HG02943 (cell line): ENCODE measurements at regions not wholly inside any gene's neighbourhood (a gene's known extent, or its start where the extent isn't known, plus 50 kb on each side); places are given as distances from the start of the nearest gene placed in this dataset.

Source experiments
- ATAC-seq: cut with Tn5 transposase; IDR thresholded peaks from one replicate; pipeline ENCODE4 v1.9.1; 2021; ENCODE audit warnings: mild to moderate bottlenecking, low read depth, moderate library complexity; ENCODE audit not compliant: unreplicated experiment

- no peak for ATAC-seq
Measured at GRCh38 chr21:27422435-27422834, 455.5 kb upstream of the ADAMTS5 start.

DNA sequence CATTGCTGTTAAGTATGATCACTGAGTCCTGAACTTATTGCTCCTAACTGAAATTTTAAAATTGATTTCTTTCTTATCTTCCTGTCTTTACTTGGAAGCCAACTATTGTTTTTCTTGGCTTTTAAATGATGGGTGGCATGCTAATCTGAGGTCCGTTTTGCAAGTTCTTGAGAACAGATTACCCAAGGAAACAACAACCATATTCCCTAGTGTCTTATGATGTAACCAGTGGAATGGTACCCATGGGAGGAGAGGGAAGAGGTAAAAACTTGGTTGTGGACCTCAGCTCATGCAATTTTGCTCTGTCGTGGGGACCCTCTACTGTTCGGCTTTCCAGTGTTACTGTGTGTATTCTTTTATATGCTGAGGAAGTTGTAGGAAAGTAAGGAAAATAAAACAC is 454.8 kb upstream of the ADAMTS5 start:
- ATAC-seq: no peak

DNA sequence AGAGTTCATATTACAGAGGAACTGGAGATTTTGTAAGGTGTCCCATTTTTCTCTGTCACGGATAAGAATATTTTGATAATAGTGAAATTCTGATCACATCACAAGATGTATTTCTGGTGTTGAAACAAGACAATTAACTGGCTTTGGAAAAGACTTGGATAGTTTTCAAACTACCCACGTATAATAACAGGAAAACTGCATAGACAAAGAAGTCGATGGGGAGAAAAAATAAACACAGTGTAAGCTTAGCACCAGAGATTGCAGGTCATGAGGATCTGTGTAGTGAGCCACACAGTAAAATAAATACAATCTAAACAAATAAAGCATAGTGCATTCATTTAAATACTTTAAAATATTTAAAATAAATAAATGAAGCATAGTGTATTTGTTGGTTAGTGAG is 452.3 kb upstream of the ADAMTS5 start:
- ATAC-seq: no peak

DNA sequence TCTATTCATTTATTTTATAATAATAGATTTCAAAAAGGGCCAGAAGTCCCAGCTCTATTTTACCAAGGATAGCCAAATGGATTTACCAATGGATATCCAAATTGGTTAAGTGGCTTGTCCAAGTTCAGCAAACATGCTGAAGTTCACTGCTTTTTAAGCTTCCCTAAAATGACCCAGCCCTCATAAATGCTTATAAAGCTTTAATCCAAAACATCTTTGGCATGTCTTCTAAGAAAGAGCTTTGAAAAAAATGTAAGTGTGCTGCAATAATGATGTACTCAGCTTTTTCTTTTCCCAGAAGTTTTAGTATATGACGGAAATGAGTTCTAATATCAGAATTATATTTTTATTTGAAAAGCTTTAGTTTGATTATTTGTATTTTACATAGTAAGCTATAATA is 451.5 kb upstream of the ADAMTS5 start:
- ATAC-seq: no peak

GRCh38 chr21:27412530-27412929 is 445.6 kb upstream of the ADAMTS5 start:
- ATAC-seq: no peak

DNA sequence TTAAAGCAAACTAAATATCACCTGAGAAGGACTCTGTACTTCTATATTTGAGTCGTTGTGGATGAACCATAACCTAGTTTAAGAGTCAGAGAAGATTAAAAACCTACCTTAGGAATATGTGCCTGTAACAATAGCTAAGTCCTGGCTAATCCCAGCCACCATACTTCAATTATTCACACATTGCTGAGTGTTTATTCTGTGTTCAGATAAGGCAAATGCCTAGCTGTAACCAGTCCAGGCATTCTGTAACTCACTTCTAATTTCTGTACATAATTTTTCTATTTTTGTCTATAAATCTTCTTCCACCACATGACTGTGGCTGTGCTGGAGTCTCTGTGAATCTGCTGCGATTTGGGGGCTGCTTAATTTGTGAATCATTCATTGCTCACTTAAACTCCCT is 441.9 kb upstream of the ADAMTS5 start:
- ATAC-seq: no peak

DNA sequence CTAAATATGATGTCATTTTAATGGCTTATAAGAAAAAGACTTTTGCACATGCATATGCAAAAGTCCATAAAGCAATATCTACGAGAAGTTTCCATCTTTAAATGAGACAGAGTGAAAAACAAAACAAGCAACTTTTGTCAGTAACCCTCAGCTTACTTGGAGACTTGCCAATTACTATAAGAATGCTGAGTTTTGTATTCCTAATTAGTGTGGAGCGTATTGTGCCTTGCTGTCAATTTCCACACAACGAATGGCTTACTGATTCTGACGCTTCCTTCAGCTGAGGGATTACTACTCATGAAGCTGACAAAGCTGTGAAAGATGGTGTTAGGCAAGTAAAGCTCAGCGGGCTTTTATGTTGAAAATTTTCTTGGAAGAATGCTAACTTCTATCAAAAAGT is 440.4 kb upstream of the ADAMTS5 start:
- ATAC-seq: no peak

DNA sequence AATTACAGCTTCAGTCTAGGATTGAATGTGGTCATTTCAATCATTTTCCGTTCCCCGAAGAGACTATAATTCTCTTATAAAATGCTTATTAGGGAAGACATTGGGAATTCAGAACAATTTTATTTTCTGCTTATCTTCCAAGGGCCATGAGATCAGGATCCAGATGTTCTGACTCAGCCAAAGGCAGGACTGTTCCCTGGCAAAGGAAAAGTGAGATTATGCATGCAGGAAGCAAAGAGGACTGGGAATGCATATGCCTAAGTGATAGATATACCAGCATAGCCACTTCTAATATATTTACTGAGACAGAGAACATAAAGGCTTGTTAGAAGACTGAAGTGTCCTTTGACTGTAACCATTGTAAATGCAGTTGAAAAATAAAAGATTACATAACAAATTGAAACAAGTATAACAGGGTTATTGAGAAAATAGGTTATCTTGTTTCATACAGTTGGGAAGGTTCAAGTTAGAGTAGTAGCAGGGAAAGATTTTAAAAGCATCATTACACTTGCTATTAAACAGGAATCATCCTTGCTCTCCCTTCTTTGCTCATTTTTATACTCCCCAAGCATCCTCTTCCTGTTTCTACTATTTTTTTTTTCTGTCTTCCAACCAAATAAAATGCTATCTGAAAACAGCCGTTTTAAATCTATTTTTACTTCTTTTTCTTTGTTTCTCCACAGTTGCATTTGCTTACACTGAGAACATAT is 439.6 kb upstream of the ADAMTS5 start:
- ATAC-seq: no peak

GRCh38 chr21:27403011-27403410 is 436.1 kb upstream of the ADAMTS5 start:
- ATAC-seq: no peak

DNA sequence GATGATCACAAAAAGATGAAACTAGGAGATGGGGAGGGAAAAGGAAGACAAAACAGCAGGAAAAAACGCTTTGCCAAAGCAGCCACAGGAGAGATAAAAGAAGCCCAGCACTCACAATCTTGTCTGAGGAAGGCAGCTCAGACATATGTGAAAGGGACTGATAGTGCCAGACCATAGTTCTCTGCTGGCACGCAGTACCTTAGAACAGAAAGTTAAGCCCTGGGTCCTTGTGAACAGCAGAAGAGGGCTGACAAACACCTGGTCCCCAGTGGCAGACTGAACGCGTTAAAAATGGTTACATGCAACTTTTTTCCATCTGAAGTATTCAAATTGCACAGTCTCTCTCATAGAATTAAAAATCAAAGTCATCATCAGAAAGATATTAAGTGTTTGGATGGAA is 433.2 kb upstream of the ADAMTS5 start:
- no peak for ATAC-seq

DNA sequence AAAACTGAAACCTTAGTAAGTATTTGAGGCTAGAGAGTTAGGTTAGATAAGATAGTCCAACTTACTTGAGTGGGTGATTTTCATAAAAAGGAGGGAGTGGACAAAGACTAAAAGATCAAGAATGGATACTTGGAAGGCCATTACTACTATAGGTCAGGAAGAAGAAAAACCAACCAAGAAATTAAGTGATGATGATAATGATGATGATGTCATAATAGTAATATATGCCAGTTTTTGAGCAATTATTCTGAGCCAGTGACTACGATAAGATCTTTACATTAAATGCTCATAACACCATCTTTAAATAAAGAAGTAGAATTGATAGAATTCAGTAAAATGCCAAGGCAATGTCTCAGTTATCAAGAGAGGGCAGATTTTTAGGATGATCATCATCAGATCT is 430.7 kb upstream of the ADAMTS5 start:
- ATAC-seq: no peak

DNA sequence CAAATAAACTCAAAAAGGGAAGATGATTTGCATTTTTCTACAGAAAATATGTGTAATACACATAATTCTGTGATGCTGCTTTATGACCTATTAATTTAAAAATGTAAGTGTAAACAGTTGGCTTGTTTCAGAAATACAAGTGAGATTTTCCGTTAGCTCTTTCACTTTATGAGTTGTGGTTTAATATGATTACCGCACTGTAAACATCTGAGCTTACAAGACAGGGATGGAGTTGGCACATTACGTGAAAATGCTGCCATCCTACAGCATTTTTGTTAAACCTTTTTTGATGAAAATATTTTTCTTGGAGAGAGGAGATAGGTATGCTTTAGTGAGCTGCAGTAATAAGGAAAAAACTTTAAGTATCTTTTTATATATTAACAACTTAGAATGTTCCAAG is 426.8 kb upstream of the ADAMTS5 start:
- no peak for ATAC-seq

- ATAC-seq: no peak
Measured at GRCh38 chr21:27391990-27392389, 425.1 kb upstream of the ADAMTS5 start.

DNA sequence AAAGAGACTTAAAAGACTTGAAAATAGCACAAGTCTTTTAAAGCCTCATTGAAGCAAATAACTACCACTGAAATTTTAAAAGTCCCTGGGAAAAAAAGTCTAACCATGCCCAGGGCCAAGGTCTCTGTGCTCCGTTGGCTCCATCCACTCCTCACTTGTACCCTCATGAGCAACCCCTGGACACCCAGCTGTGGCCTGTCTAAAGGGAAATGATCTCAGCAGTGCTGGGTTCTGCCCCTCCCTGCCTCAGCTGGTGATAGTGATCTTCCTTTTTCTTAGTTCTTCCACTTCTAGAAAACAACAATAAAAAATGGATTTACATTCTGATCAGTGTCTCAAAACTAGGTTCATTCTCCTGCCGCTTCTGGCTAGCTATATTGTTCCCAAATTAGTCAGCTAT is 423.5 kb upstream of the ADAMTS5 start:
- ATAC-seq: no peak

- no peak for ATAC-seq
Measured at GRCh38 chr21:27388825-27389224, 421.9 kb upstream of the ADAMTS5 start.

DNA sequence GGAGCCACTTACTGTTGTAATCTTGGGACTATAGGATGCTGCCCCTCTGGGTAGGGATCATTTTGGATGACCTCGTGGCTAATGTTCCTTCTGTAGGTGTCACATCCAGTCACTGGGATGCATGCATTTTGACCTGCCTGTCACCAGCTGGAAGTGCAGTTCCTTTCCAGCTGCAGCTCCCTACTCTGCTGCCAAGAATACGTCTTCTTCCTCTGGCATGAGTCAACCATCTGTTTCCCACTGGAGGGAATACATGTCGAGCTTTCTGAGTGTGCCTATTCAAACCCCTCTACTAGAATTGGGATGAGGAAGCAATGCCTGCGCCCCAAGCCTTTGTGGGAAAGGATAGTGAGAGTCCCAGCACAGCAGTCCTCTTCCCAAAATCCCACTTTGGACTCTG is 415.5 kb upstream of the ADAMTS5 start:
- no peak for ATAC-seq

DNA sequence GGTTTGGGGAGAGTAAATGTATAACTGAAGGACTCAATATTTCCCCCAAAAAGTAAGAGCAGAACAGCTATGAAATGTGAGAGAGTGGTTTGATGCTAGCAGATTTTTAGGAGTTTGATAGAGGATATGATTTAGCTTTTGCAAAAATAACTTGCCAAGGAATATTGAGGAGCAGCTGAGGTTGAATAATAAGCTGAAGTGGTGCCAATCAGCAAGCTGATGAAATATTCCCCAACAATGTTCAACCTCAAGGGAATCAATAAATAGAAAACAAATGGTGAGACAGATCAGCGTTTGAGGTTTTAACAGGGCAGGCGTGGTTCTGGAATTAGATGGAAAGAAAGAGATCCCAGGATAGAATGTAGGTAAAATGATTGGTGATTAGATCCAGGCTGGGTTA is 413.4 kb upstream of the ADAMTS5 start:
- ATAC-seq: no peak

DNA sequence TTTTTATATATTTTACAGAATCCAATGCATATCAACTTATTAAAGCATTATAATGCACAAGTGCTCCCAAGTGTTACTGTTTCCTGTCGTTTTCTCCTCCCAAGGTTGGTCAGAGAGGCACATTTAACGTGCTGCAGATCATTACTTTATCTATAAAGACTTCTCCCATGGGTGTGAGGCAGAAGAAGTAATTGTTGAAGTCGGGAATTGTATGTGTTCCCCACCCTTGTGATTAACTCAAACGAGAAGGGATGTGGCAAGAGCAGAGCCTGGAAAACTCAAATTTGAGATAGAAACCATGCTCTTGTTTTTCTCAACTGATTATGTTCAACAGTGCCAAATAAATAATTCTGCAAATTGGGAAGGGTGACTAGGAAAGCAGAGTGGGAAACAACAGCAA is 412.5 kb upstream of the ADAMTS5 start:
- no peak for ATAC-seq

- ATAC-seq: no peak
Measured at GRCh38 chr21:27372381-27372780, 405.5 kb upstream of the ADAMTS5 start.

- no peak for ATAC-seq
Measured at GRCh38 chr21:27371975-27372331, 405.1 kb upstream of the ADAMTS5 start.

- no peak for ATAC-seq
Measured at GRCh38 chr21:27371115-27371974, 404.5 kb upstream of the ADAMTS5 start.

- no peak for ATAC-seq
Measured at GRCh38 chr21:27369978-27370571, 403.2 kb upstream of the ADAMTS5 start.
